Dedifferentiated amniotic fluid mesenchymal stem cell (primary cell): ENCODE measurements at regions not wholly inside any gene's neighbourhood (a gene's known extent, or its start where the extent isn't known, plus 50 kb on each side); places are given as distances from the start of the nearest gene placed in this dataset.

Experiments used
- DNase-seq: peaks from one replicate; pipeline ENCODE4 v3.0.0-alpha.2; 2016; ENCODE audit errors: extremely low spot score

DNA sequence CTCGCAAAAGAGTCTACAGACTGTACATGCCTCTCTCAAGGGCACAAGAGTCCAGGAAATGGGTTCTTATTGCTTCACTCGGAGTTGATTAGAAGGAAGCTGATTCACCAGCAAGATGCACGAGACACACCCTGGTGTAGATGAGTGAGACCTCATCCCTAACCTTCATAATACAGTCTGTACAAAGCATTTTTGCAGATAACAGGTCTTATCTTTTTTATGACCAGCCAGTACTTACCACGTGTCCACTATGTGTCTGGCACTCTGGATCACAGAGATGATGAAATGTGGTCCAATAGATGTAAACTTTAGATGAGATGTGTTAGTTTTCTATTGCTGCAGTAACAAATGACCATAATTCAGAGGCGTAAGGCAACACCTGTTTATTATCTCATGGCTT is 53.4 kb upstream of the PWP1 start:
- DNase-seq: no peak

GRCh38 chr12:107634530-107634929 is 51.1 kb upstream of the PWP1 start:
- no peak for DNase-seq

DNA sequence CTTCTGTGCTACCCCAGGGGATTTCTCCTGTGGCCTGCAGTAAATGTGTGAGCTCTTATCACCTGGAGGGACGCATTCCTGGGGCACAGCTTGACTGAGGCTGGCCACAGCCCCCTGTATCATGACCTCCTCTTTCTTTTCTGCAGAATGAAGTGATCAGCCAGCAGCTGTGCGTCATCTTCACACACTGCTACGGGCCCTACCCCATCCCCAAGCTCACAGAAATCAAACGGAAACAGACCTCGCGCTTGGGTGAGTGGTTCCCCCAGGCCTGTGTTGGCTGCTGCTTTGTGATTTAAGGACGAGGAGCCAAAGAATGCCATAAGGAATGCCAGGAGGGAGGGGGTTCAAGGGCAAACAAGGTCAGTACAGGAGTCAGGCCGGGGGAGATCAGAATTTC is 50.5 kb upstream of the PWP1 start:
- DNase-seq: no peak
